ENCODE measurements at regions not wholly inside any gene's neighbourhood (a gene's known extent, or its start where the extent isn't known, plus 50 kb on each side); places are given as distances from the start of the nearest gene placed in this dataset.

- H3K4me1 Mint-ChIP-seq (ENCODE audit: insufficient read depth, unreplicated experiment): no peaks in the 10 kb centered on the region
- H3K36me3 Mint-ChIP-seq (ENCODE audit: insufficient read depth, unreplicated experiment): no peaks in the 10 kb centered on the region
- H3K27me3 Mint-ChIP-seq (ENCODE audit: insufficient read depth, unreplicated experiment): no peaks in the 10 kb centered on the region
- H3K27ac Mint-ChIP-seq (ENCODE audit: low read depth, unreplicated experiment): no peak overlapping the region
- BruUV-seq (replicated peaks): no TSS peak
- ChIA-PET POLR2A (no interaction called here), CTCF (interaction anchor here (0.6 kb wide), 1 partner anchor 1897 kb away, joined by 3 read pairs; no protein-coding TSS in a partner anchor)
- intact Hi-C loops (cut with micrococcal nuclease): no loop called here
- no peak for DNase-seq (ENCODE audit: unreplicated experiment)
- H3K4me3 Mint-ChIP-seq (ENCODE audit: unreplicated experiment): no peak overlapping the region
- TF ChIP-seq CTCF (IDR thresholded peaks at IDR 0.05; ENCODE audit: unreplicated experiment): no peak
- peaks cover 42% of the 10 kb centered on the region for H3K9me3 Mint-ChIP-seq (ENCODE audit: unreplicated experiment)
Measured at GRCh38 chr11:131242476-131243000, 127.9 kb upstream of the NTM start.

- H3K4me3 Mint-ChIP-seq (ENCODE audit: unreplicated experiment): no peak overlapping the region
- H3K9me3 Mint-ChIP-seq (ENCODE audit: unreplicated experiment): peaks cover 21% of the 10 kb centered on the region
- H3K36me3 Mint-ChIP-seq (ENCODE audit: insufficient read depth, unreplicated experiment): no peaks in the 10 kb centered on the region
- DNase-seq (ENCODE audit: unreplicated experiment): no peak
- TF ChIP-seq CTCF (IDR thresholded peaks at IDR 0.05; ENCODE audit: unreplicated experiment): no peak
- POLR2A ChIA-PET: no interaction called here
- no peaks in the 10 kb centered on the region for H3K27me3 Mint-ChIP-seq (ENCODE audit: insufficient read depth, unreplicated experiment)
- BruUV-seq (replicated peaks): no TSS peak
- CTCF ChIA-PET: no interaction called here
- intact Hi-C loops (cut with micrococcal nuclease): no loop called here
- no peaks in the 10 kb centered on the region for H3K4me1 Mint-ChIP-seq (ENCODE audit: insufficient read depth, unreplicated experiment)
- H3K27ac Mint-ChIP-seq (ENCODE audit: low read depth, unreplicated experiment): no peak overlapping the region
Measured at GRCh38 chr11:131246156-131246555, 124.3 kb upstream of the NTM start.

- no peaks in the 10 kb centered on the region for H3K27me3 Mint-ChIP-seq (ENCODE audit: insufficient read depth, unreplicated experiment)
- intact Hi-C loops (cut with micrococcal nuclease): no loop called here
- H3K36me3 Mint-ChIP-seq (ENCODE audit: insufficient read depth, unreplicated experiment): no peaks in the 10 kb centered on the region
- no peak for TF ChIP-seq CTCF (IDR thresholded peaks at IDR 0.05; ENCODE audit: unreplicated experiment)
- ChIA-PET POLR2A (no interaction called here), CTCF (no interaction called here)
- peaks cover 23% of the 10 kb centered on the region for H3K9me3 Mint-ChIP-seq (ENCODE audit: unreplicated experiment)
- no peak overlapping the region for H3K4me3 Mint-ChIP-seq (ENCODE audit: unreplicated experiment)
- BruUV-seq (replicated peaks): no TSS peak
- H3K4me1 Mint-ChIP-seq (ENCODE audit: insufficient read depth, unreplicated experiment): no peaks in the 10 kb centered on the region
- H3K27ac Mint-ChIP-seq (ENCODE audit: low read depth, unreplicated experiment): no peak overlapping the region
- no peak for DNase-seq (ENCODE audit: unreplicated experiment)
Measured at GRCh38 chr11:131246663-131247062, 123.8 kb upstream of the NTM start.

- Mint-ChIP-seq H3K27me3 (ENCODE audit: insufficient read depth, unreplicated experiment) (no peaks in the 10 kb centered on the region), H3K4me3 (ENCODE audit: unreplicated experiment) (no peak overlapping the region), H3K9me3 (ENCODE audit: unreplicated experiment) (peaks cover 27% of the 10 kb centered on the region), H3K36me3 (ENCODE audit: insufficient read depth, unreplicated experiment) (no peaks in the 10 kb centered on the region), H3K27ac (ENCODE audit: low read depth, unreplicated experiment) (no peak overlapping the region), H3K4me1 (ENCODE audit: insufficient read depth, unreplicated experiment) (no peaks in the 10 kb centered on the region)
- CTCF ChIA-PET: no interaction called here
- DNase-seq (ENCODE audit: unreplicated experiment): no peak
- no peak for TF ChIP-seq CTCF (IDR thresholded peaks at IDR 0.05; ENCODE audit: unreplicated experiment)
- POLR2A ChIA-PET: no interaction called here
- intact Hi-C loops (cut with micrococcal nuclease): no loop called here
- no TSS peak for BruUV-seq (replicated peaks)
Measured at GRCh38 chr11:131248588-131248987, 121.8 kb upstream of the NTM start.

All from MCF 10A (cell line).